Gastroesophageal sphincter (tissue), 4 donors: ENCODE measurements at regions not wholly inside any gene's neighbourhood (a gene's known extent, or its start where the extent isn't known, plus 50 kb on each side); places are given as distances from the start of the nearest gene placed in this dataset.

ENCODE experiments used
- ATAC-seq: fragments of 150-250 bp; one replicate; pipeline ENCODE4 v1.9.1; 2016; ENCODE audit warnings: mild to moderate bottlenecking, moderate library complexity
- H3K27ac ChIP-seq, 4 donors: fragments of 200-600 bp; sonication (generic) in 3 of 4; 1 replicate in 3 of 4; 2 replicates in 1 of 4; pipeline ENCODE4 v1.5.1; 2016 to 2019
- H3K27me3 ChIP-seq: fragments of 200-600 bp; sonication (generic); one replicate; pipeline ENCODE4 v1.5.1; 2019
- H3K36me3 ChIP-seq, 2 donors: fragments of 200-600 bp; sonication (generic); one replicate each; pipeline ENCODE4 v1.5.1; 2019; ENCODE audit warnings: control low read depth in 1 of 2
- H3K4me1 ChIP-seq, 3 donors: fragments of 200-600 bp; sonication (generic); 1 replicate in 2 of 3; 2 replicates in 1 of 3; pipeline ENCODE4 v1.5.1; 2016 to 2019; ENCODE audit warnings: control low read depth in 2 of 3
- H3K4me3 ChIP-seq, 2 donors: fragments of 200-600 bp; sonication (generic); one replicate each; pipeline ENCODE4 v1.5.1; 2019; ENCODE audit warnings: mild to moderate bottlenecking in 1 of 2, moderate library complexity in 1 of 2
- H3K9me3 ChIP-seq, 3 donors: fragments of 200-600 bp; sonication (generic); one replicate each; pipeline ENCODE4 v1.5.1; 2017 to 2019; ENCODE audit warnings: control low read depth in 2 of 3
- EP300 ChIP-seq: sonication (generic); formaldehyde crosslinking; IDR thresholded peaks from one replicate; pipeline ENCODE4 v1.6.1; 2017; ENCODE audit warnings: antibody characterized with exemption, mild to moderate bottlenecking
- POLR2A ChIP-seq, 2 donors: fragments of 450-650 bp; IDR thresholded peaks; one replicate each; pipeline ENCODE4 v1.6.1; 2017; ENCODE audit warnings: antibody characterized with exemption in 2 of 2, mild to moderate bottlenecking in 2 of 2, moderate library complexity in 1 of 2
- POLR2AphosphoS5 ChIP-seq: sonication (generic); formaldehyde crosslinking; IDR thresholded peaks from one replicate; pipeline ENCODE4 v1.6.1; 2017; ENCODE audit warnings: antibody characterized with exemption
- WGBS, 2 donors: methylation state at CpG; one replicate each; pipeline ENCODE4 v1.1.5; 2018; ENCODE audit warnings: low coverage in 1 of 2; 5-methylcytosine and 5-hydroxymethylcytosine counted together
- TF ChIP-seq, protein P1 (sequence below), 4 experiments: fragments of 200-600 bp in 2 of 4; fragments of 450-650 bp in 2 of 4; sonication (generic) in 1 of 4; IDR thresholded peaks; one replicate each; pipeline ENCODE4 v1.5.1; 2017 to 2019; ENCODE audit warnings: antibody characterized with exemption in 4 of 4, mild to moderate bottlenecking in 2 of 4, moderate library complexity in 2 of 4

DNA sequence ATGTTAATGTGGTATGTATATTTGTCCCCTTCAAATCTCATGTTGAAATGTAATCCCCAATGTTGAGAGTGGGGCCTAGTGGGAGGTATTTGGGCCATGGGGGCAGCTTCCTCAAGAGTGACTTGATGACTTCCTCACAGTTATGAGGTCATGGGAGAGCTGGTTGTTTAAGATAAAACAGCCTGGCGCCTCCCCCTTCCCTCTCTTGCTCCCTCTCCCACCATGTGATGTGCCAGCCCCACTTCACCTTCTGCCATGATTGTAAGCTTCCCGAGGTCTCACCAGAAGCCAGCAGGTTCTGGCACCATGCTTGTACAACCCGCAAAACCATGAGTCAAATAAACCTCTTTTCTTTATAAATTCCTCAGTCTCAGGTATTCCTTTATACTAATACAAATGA is 258.3 kb upstream of the POU3F3 start:
- WGBS, 2 donors = 90 to 100% methylated on average over 1 to 3 of the region's 3 CpGs
- peaks cover 0 to 34% (median 0%) of the 10 kb centered on the region in 3 donors for H3K9me3 ChIP-seq
- no peaks in the 10 kb centered on the region for H3K36me3 ChIP-seq
- H3K27ac ChIP-seq = no peak overlapping the region
- no peak overlapping the region for H3K4me3 ChIP-seq
- TF ChIP-seq EP300 (no peak), POLR2A (IDR thresholded peaks at IDR 0.05) (no peak), POLR2AphosphoS5 (no peak)
- TF ChIP-seq, protein P1, sequence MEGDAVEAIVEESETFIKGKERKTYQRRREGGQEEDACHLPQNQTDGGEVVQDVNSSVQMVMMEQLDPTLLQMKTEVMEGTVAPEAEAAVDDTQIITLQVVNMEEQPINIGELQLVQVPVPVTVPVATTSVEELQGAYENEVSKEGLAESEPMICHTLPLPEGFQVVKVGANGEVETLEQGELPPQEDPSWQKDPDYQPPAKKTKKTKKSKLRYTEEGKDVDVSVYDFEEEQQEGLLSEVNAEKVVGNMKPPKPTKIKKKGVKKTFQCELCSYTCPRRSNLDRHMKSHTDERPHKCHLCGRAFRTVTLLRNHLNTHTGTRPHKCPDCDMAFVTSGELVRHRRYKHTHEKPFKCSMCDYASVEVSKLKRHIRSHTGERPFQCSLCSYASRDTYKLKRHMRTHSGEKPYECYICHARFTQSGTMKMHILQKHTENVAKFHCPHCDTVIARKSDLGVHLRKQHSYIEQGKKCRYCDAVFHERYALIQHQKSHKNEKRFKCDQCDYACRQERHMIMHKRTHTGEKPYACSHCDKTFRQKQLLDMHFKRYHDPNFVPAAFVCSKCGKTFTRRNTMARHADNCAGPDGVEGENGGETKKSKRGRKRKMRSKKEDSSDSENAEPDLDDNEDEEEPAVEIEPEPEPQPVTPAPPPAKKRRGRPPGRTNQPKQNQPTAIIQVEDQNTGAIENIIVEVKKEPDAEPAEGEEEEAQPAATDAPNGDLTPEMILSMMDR (IDR thresholded peaks at IDR 0.05) = no peak
- ATAC-seq = no peak
- no peaks in the 10 kb centered on the region for H3K4me1 ChIP-seq
- H3K27me3 ChIP-seq = no peaks in the 10 kb centered on the region

DNA sequence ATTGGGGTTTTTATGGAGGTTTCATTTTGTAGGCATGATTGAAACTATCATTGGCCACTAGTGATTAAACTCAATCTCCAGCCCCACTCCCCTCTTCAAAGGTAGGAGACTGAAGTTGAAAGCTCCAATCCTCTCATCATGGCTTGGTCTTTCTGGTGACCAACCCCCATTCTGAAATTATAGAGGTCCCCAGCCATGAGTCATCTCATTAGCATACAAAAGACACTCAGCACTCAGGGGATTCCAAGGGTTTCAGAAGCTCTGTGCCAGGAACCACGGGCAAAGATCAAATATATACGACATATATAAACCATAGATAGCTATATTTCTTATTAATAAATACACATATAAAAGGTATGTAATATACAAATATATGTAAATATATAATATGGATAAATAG is 256.0 kb upstream of the POU3F3 start:
- 72 to 79% methylated on average over 2 of the region's 2 CpGs for WGBS, 2 donors
- Histone ChIP-seq H3K36me3 (no peaks in the 10 kb centered on the region), H3K4me3 (no peak overlapping the region), H3K9me3 (peaks cover 0 to 15% (median 0%) of the 10 kb centered on the region in 3 donors), H3K27ac (no peak overlapping the region), H3K4me1 (no peaks in the 10 kb centered on the region), H3K27me3 (no peaks in the 10 kb centered on the region)
- no peak for ATAC-seq
- TF ChIP-seq EP300 (no peak), POLR2A (IDR thresholded peaks at IDR 0.05) (no peak), POLR2AphosphoS5 (no peak)
- TF ChIP-seq, protein P1 (IDR thresholded peaks at IDR 0.05) = no peak

DNA sequence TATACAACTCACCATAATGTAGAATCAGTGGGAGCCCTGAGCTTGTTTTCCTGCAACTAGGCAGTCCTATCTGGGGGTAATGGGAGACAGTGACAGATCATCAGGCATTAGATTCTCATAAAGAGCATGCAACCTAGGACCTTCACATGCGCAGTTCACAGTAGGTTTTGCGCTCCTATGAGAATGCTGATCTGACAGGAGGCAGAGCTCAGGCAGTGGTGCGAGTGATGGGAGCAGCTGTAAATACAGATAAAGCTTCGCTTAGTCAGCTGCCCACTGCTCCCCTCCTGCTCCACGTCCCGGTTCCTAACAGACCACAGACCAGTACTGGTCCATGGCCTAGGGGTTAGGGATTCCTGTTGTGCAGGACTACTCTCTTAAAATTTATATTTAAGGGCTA is 255.3 kb upstream of the POU3F3 start:
- no peaks in the 10 kb centered on the region for H3K27me3 ChIP-seq
- WGBS, 2 donors = 78 to 100% methylated on average over 2 to 6 of the region's 6 CpGs
- no peak for ATAC-seq
- no peaks in the 10 kb centered on the region for H3K36me3 ChIP-seq
- TF ChIP-seq POLR2AphosphoS5 (no peak), POLR2A (IDR thresholded peaks at IDR 0.05) (no peak), EP300 (no peak)
- TF ChIP-seq, protein P1 (IDR thresholded peaks at IDR 0.05) = no peak
- H3K27ac ChIP-seq = no peak overlapping the region
- H3K9me3 ChIP-seq = peaks cover 0 to 12% (median 0%) of the 10 kb centered on the region in 3 donors
- H3K4me3 ChIP-seq = no peak overlapping the region
- no peaks in the 10 kb centered on the region for H3K4me1 ChIP-seq

DNA sequence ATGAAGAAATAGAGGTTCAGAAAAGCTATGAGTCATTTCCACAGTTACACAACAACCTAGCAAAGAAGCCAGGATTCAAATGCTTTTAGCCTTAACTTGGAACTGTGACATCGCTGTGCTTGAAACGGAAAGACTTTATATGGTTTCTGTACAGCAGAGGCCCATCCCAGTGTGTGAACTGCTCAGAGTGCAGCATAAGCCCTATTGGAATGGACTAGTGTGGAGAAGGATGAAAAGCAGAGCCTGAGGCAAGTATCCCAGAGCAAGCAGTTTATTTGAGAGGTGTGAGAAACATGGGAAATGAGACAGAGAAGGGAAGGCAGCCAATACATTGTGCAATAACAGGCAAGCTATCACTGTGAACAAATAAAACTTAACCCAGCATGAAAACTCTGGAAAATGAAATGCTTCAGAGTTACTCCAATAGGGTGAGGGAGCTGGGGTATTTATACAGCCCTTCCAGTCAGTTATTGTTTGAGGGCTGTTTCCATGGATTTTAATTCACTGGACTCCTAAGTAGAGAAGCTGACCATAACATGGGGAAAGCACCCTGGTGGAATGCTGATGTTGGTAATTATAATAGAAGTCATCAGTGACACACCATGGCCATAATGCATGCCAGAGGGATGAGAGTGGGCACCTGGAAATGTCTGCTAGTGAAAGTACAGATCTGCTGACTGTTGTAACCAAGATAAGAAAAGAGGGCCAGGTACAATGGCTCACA is 254.0 kb upstream of the POU3F3 start:
- H3K27ac ChIP-seq = no peak overlapping the region
- no peaks in the 10 kb centered on the region for H3K36me3 ChIP-seq
- TF ChIP-seq POLR2AphosphoS5 (no peak), EP300 (no peak), POLR2A (IDR thresholded peaks at IDR 0.05) (no peak)
- TF ChIP-seq, protein P1 (IDR thresholded peaks at IDR 0.05) = no peak
- H3K9me3 ChIP-seq = peaks cover 0 to 21% (median 0%) of the 10 kb centered on the region in 3 donors
- no peak overlapping the region for H3K4me3 ChIP-seq
- H3K4me1 ChIP-seq = no peaks in the 10 kb centered on the region
- ATAC-seq = no peak
- no peaks in the 10 kb centered on the region for H3K27me3 ChIP-seq
- WGBS, 2 donors = 72 to 90% methylated on average over 2 of the region's 2 CpGs

DNA sequence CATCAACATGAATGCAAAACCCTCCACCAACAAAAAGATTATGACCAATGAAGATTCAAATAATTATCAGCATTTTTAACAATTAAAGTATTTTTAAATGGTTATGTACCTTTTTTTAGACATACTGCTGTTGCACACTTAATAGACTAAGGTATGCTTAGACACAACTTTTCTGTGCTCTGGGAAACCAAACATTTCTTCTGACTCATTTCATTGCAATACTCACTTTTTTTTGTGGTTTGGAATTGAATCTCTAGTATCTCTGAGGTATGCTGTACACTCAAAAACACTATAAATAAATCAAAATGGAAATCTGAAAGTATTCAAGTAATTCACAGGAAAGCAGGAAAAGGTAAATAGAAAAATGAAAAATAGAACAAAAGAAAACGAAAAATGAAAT is 247.9 kb upstream of the POU3F3 start:
- ATAC-seq = no peak
- Histone ChIP-seq H3K36me3 (no peaks in the 10 kb centered on the region), H3K27me3 (no peaks in the 10 kb centered on the region), H3K4me3 (no peak overlapping the region), H3K4me1 (no peaks in the 10 kb centered on the region), H3K9me3 (peaks cover 0 to 26% (median 0%) of the 10 kb centered on the region in 3 donors), H3K27ac (no peak overlapping the region)
- 63 to 88% methylated on average over 1 of the region's 1 CpG for WGBS, 2 donors
- TF ChIP-seq, protein P1 (IDR thresholded peaks at IDR 0.05) = no peak
- no peak for TF ChIP-seq EP300
